ENCODE measurements at regions not wholly inside any gene's neighbourhood (a gene's known extent, or its start where the extent isn't known, plus 50 kb on each side); places are given as distances from the start of the nearest gene placed in this dataset.
"Not testable (repeated sequence)": the region's sequence is repeated elsewhere in the genome, so short reads cannot be mapped to it uniquely, and the experiment has no call there.

DNA sequence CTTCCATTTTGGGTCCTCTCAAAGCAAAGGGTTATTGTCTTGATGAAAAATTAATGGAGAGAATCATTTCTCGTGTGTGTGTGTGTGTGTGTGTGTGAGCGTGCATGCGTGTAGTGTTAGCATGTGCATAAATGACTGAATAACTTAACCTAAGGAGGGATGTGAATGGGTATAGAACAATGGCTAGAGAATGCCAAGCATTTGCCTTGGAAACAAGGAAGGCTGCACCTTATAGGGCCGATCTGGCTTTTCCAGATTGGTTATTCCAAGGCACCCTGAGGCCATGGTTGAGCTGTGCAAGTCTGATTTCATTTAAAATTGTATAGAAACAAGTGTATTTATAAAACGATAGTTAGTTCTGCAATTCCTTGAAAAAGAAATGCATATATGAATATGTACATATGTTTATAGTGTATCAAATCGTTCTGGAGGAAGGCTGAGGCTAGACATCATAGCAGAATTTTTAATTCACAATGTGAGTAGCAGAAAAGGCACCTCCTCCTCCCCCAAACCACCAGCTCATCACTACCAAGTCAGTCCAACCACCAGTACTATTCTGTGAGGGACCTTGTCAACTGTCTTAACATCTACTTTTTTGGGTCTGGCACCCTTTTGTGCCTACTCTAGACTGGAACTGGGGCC lies 322.7 kb upstream of the ISX start:
- no peak for DNase-seq (ENCODE audit: low spot score)

DNA sequence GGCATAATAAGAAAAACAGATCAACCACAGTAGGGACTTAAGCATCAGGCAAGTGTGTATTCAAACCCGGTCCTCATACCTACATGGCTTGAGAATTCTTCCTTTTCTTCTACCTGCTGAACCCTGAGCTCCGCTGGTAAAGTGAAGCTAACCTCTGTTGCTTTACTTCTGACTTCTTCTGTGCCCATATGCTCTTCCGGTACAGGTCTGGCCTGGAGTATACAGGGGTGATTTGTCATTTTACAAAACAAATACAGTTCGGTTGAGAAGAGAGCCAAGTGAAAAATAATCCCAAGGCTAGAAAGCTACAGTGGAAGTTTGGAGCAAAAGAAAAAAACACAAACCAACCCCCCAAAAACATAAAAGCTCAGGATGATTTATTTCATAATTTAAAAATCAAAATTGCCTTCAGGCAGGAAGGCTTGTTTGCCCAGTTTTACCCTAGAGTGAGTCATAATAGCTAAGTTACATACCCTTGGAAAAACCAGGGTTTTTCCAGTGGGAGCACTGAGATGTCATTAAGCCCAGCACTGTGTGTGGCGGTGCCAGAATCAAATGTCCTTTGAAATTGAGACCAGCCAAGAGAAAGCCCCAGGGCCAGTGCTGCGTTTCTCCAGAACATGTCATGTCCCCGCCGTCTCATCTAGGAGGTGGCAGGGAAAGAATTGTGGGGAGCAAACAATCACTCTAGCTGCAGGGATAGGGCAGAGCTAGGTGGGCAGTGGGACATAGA lies 305.5 kb upstream of the ISX start:
- no peak for DNase-seq (ENCODE audit: low spot score)

DNA sequence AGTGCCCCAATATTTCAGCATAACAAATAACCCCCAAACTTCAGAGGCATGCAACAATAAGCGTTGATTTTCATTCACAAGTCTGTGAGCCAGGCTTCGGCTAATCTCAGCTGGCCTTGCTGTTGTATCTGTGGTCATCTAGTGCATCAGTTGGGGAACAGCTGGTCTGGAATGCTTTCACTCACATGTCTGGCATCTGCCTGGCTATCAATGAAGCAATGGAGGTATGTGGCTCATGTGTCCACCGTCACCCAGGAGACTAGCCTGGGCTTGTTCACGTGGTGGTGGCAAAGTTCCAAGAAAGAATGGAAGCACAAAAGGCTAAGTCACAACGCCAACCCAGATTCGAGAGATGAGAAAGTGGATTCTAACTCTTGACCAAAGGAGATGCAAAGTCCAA lies 304.8 kb upstream of the ISX start:
- DNase-seq (ENCODE audit: low spot score), result no peak

DNA sequence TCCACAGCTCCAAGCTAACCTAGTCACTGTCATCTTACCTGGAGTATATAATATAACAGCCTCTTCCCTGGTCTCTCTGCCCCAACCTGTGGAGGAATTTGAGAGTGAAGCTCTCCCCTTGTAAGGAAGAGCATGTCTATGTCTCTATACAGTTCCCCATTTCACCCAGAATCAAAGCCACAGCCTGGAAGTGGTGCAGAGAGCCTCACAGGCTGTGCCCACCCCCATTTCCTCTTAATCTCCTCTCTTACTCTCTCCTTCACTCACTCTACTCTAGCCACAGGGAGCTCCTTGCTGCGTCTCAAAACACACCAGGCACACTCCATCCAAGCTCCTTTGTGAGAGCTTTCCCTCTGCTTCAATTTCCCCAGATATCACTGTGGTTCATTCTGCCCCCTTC lies 302.5 kb upstream of the ISX start:
- no peak for DNase-seq (ENCODE audit: low spot score)

DNA sequence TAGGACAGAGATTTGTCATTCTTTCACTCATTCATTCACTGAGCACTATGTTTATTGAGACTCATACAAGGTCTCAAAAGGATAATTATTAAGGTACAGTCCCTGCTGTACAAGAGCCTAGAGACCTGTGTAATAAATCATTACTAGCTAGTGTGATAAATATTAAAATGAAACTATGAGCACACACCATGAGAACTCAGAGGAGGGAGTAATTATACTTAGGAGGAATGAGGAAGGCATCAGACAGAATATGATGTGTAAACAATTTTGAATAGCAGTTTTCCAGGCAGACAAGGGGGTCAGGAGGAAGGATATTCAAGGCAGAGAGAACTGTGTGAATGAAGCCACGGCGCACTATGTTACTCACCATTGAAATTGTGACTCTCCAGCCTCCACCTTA lies 300.8 kb upstream of the ISX start:
- no peak for DNase-seq (ENCODE audit: low spot score)

DNA sequence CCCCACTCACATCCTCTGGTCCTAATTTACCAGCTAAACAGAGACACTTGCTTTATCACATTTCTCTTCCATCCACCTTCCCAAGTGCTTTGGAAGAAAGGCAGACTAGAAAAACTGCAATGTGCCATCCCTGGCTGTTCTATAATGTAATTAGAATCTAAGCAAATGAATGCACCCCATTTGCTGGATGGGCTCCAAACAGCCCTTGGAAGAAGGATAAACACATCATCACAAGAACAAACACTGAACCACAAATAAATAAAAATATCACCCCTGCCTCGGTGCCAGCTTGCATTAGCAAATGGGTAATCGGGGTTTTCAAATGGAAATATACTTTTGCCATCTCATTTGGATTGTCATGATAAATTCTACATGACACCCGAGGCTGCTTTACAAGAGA lies 296.6 kb upstream of the ISX start:
- DNase-seq (ENCODE audit: low spot score), result no peak

DNA sequence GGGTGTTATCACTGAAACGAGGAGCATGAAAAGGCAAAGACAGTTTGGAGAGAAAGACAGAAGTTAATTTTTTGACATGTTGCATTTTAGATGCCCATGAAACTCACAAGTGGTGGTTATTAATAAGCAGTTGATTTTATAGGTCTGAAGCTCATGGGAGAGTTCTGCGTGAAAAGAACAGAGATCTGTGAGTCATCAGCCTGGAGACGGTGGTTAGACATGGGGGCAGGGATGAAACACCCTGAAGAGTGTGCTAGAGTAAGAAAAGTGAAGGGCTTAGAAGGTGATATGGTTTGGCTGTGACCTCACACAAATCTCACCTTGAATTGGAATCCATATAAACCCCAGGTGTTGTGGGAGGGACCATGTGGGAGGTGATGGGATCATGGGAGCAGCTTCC lies 289.1 kb upstream of the ISX start:
- DNase-seq (ENCODE audit: low spot score), result no peak

DNA sequence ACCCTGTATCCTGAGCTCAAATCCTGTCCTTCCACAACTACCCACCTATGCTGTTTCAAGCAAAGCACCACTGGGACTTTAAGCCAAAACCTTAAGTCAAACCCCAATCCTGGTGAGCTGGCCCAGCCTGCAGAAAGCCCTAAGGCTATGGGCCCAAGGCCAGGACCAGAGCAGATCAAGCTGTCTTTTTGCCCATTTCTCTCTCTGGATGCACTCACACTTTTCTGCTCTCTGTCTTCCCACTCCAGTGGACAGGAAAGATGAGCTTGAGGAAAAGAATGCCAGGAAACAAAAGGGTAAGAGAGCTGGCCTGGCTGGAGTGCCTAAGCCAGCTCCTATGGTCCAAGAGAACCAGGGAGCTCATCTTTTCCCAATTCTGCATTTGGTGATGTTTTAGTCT lies 284.3 kb upstream of the ISX start:
- no peak for DNase-seq (ENCODE audit: low spot score)

DNA sequence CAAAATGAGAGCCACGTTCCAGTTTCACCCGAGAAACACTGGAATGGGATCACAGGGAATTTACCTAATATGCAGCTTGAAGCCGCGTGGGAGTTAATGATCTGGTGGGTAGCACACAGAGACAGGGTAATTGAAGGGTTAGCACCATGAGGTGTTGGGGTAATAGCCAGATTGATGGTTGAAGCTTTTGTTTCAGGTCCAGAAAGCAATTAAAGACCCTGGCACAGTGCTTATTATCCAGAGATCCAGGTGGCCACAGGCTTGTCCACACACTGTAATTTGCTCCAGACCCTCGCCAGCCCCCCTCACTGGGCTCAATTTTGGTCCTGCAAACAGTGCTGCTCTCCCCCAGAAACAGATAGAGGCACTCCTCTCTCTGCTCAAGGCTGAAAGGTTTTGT lies 282.5 kb upstream of the ISX start:
- no peak for DNase-seq (ENCODE audit: low spot score)

DNA sequence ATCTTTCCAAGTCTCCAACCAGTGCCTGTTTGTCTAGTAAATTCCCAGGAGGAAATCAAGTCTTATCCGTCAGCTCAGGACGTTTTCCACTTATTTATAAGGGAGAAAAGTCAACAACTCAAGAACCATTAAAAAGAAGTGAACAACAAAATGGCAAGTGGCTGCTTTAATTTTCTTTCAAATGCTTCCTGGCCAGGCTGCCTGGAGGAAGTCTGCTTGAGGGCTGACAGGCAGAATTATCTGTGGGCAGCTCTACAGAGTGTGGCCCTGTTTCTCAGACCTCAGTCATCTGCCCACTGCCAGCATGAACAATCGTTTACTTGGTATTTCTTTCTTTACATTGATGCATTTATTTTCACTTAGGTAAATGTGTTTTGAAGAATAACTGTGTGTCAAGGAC lies 281.9 kb upstream of the ISX start:
- DNase-seq (ENCODE audit: low spot score), result no peak

DNA sequence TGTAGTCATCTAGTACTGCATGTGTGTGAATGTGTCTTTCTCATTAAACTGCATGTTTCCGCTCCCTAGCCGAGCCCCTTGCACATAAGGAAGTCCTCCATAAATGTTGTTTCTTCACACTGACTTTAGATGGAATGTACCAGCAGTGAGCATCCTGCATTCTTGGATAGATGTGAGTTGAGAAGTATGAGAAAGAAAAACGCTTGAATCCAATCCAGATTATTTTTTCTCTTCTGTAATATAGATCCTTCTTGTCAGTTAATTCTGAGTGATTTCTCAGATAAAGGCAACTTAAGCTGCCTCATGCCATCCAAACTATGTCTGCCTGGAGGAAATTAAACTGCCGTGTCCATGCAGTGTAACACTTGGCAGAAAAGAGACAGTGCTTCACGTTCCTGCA lies 268.1 kb upstream of the ISX start:
- no peak for DNase-seq (ENCODE audit: low spot score)

DNA sequence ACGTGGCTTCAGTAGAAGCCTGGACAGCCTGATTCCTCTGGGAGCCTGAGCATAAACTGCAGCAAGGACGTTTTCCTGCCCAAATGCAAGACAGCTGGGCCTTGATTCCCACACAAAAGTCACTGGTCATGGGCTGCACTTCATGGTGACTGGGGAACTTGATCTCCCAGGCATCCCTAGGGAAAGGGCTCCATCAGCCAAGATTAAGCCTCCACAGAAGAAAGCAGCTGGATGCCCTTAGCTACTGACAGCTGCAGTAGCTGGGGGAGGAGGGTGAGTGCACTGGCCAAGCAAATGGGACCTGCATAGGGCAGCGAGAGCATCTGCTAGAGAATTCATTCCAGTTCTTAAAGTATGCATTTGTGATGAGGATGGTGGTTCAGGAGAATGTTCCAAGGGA lies 267.4 kb upstream of the ISX start:
- DNase-seq (ENCODE audit: low spot score), result no peak

DNA sequence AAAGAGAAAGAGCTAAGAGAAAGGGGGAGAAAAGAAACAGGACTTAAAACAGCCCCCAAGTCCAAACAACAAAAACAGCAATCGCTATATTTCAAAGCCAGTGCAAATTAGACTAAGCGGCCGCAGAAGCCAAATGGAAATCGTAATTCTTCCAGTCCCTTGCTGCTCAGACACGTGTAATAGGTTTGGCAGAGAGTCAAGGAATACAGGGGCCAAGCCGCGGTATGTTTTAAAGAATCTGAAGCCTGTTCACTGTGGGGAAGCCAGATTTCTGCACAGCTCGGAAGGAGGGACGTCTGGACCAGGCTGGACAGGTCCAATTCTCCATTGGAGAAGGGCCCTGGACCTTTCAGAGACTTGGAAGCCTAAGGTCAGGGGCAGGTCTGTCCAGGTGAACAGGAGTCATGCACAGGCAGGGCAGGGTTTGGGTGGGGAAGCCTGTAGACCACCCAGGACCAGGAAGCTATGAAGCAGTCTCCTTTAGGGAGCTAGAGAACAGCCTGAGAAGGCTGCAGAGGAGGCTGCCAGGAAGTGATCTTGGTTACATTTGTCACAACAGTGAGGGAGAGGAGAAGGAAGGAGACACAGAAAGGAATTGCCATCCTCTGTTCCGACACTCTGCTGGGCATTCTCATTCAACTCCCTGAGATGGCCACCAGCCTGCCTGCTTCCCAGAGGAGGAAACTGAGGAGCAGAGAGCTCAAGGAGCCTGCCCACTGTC lies 265.5 kb upstream of the ISX start:
- DNase-seq (ENCODE audit: low spot score), result no peak

DNA sequence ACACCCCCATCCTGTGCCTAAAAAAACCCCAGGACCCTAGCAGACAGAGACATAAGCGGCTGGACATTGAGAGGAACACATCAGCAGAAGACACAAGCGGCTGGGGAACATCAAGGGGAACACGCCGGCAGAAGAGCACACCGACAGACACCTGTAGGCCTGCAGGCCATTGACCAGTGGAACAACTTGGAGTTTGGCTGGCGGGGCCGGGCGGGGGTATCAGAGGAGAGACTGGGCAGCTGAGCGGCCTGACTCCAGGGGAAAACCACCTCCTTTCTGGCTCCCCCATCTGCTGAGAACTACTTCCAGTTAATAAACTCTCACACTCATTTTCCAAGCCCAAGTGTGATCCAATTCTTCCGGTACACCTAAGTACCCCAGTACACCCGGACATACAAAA lies 264.7 kb upstream of the ISX start:
- no peak for DNase-seq (ENCODE audit: low spot score)

DNA sequence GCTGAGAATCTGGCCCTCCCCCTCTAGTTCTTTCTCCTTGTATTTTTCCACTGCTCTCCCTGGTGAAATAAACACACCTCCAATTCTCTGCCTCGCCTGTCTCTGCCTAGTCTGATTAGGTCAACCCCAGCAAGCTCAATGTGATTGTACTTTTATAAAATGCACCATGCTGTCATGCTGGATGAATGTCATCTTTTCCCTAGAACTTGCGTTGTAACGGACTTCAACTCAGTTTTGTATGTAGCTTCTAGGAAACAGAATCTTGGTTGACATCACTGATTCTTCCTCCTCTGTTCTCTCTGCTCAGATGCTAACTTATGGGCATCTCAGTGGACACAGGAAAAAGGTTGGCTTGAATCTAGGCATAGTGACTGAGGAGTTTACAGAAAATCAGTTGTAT lies 261.9 kb upstream of the ISX start:
- DNase-seq (ENCODE audit: low spot score), result no peak

DNA sequence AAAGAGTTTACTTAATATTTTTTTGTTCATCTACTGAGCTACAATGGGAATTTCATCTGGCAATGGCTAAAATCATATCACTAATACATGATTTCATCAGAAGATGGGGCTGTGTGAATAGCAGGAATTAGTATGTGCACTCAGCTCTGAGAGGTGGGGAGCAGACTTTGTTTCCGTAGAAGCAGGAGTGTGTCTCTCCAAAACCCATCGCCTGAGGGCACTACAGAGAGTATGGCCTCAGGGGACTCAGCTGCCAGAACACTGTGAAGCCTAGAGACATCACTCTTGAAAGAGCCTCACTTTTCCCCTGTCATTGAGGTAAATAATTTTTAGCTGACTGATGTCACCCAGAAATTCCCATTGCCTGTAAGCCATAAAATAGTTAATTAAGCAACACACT lies 261.4 kb upstream of the ISX start:
- peak; percentile 45 for DNase-seq (ENCODE audit: low spot score)

DNA sequence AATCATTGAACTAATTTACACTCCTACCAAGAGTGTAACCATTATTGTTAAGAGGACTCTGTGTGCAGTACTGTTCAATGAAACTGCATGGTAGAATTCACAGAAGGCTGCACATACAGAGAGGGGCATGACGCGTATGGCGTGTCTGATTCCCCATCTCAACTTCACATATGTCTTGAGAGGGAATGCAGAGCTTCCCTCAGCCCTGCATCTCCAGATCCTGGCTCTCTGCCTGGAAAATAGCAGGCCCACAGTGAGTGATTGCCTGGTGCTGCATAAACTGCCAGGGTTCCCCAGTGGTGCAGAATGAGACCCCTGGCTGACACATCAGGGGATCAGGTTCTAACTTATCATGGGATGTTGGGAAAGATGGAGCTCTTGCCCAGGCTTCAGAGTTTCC lies 260.2 kb upstream of the ISX start:
- DNase-seq (ENCODE audit: low spot score), result no peak

DNA sequence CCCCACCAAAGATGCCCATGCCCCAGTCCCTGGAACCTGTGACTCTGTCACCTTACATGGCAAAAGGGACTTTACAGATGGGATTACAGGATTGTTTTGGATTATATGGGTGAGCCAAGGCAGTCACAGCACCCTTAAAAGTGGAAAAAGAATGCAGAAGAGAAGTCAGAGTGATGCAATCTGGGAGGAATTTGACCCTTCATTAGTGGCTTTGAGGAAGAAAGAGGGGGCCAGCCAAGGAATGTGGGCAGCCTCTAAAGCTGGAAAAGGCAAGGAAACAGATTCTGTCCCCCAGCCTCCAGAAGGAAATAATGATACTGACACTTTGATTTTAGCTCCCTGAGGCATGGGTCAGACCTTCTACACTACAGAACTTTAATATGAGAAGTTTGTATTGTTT lies 257.3 kb upstream of the ISX start:
- no peak for DNase-seq (ENCODE audit: low spot score)

DNA sequence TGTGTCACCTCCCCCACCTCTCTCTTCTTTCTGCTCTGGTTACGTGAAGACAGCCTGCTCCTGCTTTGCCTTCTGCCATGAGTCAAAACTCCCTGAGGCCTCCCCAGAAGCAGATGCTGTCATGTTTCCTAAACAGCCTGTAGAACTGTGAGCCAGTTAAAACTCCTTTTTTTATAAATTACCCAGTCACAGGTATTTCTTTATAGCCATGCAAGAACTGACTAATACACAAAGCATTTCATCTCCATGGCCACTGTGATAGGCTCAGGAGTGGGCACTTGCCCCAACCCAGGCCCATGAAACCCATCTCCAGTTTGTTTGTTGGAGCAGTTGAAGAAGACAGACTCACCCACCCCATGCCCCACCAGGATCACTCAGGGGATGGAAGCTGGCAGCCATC lies 253.3 kb upstream of the ISX start:
- no peak for DNase-seq (ENCODE audit: low spot score)

DNA sequence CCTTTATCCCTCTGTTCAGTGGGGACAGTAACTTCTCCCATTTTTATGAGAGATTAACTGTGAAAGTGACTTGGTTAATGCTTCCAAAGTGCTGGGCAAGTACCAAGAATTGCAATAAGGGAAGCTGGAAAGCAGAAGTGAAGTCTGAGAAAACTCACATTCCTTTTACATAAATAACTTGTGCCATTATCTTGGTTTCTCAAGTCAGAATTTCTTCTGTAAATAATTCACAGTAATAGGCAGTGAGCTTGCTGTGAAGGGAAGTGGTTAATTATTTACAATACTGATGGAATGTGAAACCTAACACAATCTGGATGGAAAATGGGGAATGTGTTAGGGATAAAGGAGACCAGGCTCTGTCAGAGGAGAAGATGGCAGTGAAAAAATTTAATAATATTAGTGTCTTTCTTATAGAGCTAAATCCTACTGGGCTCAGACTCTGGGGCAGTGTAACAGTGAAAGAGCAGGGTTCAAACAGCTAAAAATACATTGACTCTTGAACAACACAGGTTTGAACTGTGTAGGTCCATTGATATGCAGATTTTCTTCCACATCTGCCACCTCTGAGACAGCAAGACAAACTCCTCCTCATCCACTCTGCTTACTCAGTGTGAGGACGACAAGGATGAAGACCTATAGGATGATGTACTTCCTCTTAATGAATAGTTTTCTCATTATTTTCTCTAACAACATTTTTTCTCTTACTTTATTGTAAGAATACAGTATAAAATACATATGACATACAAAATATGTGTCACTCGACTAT lies 251.5 kb upstream of the ISX start:
- no peak for DNase-seq (ENCODE audit: low spot score)

DNA sequence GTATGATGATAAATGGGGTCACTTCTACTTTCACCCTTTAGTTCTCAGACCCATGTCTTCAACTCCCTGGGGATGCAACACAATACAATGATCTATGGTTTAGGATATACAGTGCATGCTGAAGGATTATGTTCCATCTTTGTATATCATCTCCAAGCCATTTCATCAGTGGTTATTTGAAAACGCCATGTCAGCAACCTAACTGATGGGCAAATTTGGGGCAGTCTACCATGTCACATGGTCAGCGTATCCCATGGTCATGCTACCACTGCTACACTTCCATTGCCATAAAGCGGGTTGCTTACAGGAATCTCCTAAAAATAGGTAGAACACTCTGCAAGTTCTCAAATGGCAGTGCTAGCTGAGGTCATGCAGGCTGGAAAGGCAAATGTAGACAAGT lies 236.5 kb upstream of the ISX start:
- no peak for DNase-seq (ENCODE audit: low spot score)

DNA sequence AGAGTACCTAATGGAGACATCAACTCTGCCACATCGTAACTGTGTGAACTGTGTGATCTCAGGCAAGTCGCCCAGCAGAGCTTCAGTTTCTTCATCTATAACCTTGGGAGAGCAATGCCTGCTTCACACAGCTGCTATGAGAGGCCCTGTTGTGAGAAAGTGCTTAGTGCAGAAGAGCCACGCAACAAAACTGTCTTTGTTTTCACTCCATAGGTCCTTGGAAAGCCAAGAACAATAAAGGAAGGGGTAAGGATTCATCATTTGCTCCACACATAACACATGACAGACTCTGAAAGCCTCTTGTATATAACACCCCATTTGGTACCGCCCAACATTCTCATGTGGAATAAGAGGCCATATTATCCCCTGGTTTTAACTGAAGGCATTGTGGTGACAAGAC lies 231.9 kb upstream of the ISX start:
- DNase-seq (ENCODE audit: low spot score), result no peak

DNA sequence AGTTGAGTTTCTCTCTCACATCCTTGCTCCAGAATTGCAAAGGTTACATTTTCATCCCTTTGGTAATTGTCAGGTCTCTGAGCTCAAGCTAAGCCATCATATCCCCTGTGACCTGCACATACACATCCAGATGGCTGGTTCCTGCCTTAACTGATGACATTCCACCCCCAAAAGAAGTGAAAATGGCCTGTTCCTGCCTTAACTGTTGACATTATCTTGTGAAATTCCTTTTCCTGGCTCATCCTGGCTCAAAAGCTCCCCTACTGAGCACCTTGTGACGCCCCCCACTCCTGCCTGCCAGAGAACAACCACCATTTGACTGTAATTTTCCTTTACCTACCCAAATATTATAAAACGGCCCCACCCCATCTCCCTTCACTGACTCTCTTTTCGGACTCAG lies 231.4 kb upstream of the ISX start:
- not testable (repeated sequence) for DNase-seq (ENCODE audit: low spot score)

All from D341Med (cell line).